ENCODE measurements at regions not wholly inside any gene's neighbourhood (a gene's known extent, or its start where the extent isn't known, plus 50 kb on each side); places are given as distances from the start of the nearest gene placed in this dataset.

DNA sequence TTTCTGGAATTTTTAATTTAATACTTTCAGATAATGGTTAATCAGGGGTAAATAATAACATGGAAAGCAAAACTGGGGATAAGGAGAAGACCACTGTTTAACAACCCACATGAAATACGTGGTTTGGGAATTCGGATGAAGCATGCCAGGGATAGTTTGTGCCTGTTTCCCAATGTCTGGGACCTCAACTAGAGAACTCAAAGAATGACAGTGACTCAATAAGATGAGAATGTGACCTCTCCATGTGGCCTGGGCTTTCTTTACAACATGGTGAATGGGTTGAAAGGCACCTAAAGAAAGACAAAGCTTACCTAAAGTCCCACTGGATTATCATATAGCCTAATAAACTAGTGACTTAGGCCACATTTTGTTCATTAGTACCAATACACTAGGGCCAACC lies 460.3 kb upstream of the LRFN5 start:
- DNase-seq (ENCODE audit: low spot score) = no peak
- in situ Hi-C loops (cut with HindIII; ENCODE audit: low sequenced_read_pairs) = no loop called here

GRCh38 chr14:41144370-41144769 lies 462.3 kb upstream of the LRFN5 start:
- in situ Hi-C loops (cut with HindIII; ENCODE audit: low sequenced_read_pairs) = no loop called here
- DNase-seq (ENCODE audit: low spot score) = no peak

- no peak for DNase-seq (ENCODE audit: low spot score)
- in situ Hi-C loops (cut with HindIII; ENCODE audit: low sequenced_read_pairs) = no loop called here
Observed at GRCh38 chr14:41137741-41138140, 468.9 kb upstream of the LRFN5 start.

DNA sequence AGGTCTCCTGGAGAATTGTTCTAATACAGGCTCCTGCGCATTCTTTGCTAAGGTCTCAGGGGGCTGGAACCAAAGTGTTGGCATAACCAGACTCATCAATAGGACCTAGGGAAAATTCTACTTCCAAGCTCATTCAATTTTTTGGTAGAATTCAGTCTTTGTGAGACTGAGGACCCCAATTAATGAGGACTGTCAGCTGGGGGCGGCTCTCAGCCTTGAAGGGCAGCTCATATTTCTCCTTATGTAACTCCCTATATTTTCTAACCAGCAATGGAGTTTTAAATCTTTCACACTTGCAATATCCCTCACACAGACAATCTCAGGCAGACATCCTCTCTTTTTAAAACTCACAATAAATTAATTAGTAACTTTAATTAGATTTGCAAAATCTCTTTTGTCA lies 476.4 kb upstream of the LRFN5 start:
- DNase-seq (ENCODE audit: low spot score) = no peak
- in situ Hi-C loops (cut with HindIII; ENCODE audit: low sequenced_read_pairs) = no loop called here

GRCh38 chr14:41120402-41120801 lies 486.3 kb upstream of the LRFN5 start:
- in situ Hi-C loops (cut with HindIII; ENCODE audit: low sequenced_read_pairs) = no loop called here
- no peak for DNase-seq (ENCODE audit: low spot score)

DNA sequence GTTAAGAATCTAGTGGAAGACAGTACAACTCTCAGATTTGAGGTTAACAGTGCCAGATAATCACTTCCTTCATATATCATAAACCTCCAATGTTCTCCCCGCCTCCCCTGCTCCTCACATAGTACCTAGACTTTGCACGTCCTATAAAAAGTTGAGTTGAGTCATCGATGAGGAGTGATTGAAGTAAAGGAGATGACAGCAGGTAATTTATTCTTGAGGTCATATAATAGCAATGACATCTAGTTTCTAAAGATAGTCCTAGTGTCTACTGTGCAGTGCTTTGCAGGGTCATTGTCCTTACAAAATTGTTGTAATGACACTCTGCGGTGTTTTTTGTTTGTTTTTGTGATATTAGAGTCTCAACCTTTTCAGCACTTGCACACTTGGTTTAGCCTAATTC lies 510.5 kb upstream of the LRFN5 start:
- DNase-seq (ENCODE audit: low spot score) = no peak
- in situ Hi-C loops (cut with HindIII; ENCODE audit: low sequenced_read_pairs) = no loop called here

- DNase-seq (ENCODE audit: low spot score) = no peak
Observed at GRCh38 chr14:41087056-41087455, 519.6 kb upstream of the LRFN5 start.

DNA sequence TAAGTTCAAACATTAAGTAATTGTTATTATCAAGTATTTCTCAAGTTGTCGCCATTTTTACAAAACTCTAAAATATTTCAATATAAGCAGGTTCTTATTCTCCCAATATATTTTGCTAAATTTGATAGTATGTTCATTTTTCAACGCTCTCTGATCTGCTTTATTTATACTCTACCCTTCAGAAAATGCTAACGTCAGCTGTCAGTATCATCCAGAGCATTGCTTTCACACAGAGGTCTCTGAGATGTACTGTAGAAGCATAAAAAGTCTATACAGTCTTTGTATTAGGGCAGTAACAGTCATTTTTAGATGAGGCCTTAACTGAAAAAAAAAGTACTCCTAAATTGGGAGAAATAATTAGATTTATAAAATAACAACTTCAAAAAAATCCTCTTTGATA lies 533.1 kb upstream of the LRFN5 start:
- DNase-seq (ENCODE audit: low spot score) = no peak
- in situ Hi-C loops (cut with HindIII; ENCODE audit: low sequenced_read_pairs) = no loop called here

More at GRCh38 chr14:41087056-41087455, 519.6 kb upstream of the LRFN5 start:
- in situ Hi-C loops (cut with HindIII; ENCODE audit: low sequenced_read_pairs) = no loop called here

GRCh38 chr14:41072776-41073175 lies 533.9 kb upstream of the LRFN5 start:
- no peak for DNase-seq (ENCODE audit: low spot score)
- in situ Hi-C loops (cut with HindIII; ENCODE audit: low sequenced_read_pairs) = no loop called here

GRCh38 chr14:41071351-41071750 lies 535.3 kb upstream of the LRFN5 start:
- no peak for DNase-seq (ENCODE audit: low spot score)
- in situ Hi-C loops (cut with HindIII; ENCODE audit: low sequenced_read_pairs) = no loop called here

DNA sequence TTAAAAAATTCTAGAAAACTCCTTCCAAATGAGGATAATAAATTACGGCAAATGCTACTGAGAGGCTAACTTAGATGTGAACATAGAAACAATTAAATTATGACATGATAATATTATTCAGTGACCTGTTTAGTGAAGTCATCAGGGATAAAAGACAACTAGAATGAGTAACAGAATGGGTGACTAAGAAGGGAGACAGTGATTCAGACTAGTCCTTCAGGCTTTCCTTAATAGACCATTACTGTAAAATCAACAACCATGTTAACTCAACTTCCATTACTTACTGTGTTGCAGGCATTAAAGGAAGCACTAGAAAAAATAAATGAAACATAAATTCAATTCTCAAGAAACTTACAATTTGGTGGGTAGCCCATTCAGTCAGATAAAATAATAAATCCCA lies 543.9 kb upstream of the LRFN5 start:
- no peak for DNase-seq (ENCODE audit: low spot score)
- in situ Hi-C loops (cut with HindIII; ENCODE audit: low sequenced_read_pairs) = no loop called here

DNA sequence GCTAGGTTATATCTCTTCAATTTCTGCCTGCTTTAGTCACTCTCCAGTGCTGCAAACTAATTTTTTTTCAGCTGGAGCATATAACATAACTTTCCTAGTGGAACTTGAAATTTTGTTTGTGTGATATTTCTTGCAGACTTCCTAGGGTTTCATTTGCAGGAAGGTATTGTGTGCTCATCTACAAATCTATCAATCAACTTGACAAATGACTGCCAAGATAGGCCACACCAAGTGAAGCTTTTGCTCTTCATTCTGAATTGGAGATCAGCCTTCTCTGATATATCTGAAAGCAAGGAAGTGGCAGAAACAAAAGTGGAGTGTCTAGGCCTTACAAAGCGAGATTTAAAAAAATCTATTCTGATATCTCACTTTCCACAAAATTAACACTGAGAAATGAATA lies 551.1 kb upstream of the LRFN5 start:
- DNase-seq (ENCODE audit: low spot score) = no peak
- in situ Hi-C loops (cut with HindIII; ENCODE audit: low sequenced_read_pairs) = no loop called here

DNA sequence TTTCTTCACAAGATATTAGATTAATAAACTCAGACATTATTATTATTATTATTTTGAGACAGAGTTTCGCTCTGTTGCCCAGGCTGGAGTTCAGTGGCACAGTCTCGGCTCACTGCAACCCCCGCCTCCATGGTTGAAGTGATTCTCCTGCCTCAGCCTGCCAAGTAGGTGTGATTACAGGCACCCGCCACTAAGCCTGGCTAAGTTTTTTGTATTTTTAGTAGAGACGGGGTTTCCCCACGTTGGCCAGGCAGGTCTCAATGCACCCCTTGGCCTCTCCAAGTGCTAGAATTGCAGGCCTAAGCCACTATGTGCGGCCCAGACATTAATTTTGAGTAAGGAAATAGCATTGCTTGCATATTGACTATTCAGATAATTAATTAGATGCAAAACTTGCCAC lies 554.9 kb upstream of the LRFN5 start:
- in situ Hi-C loops (cut with HindIII; ENCODE audit: low sequenced_read_pairs) = no loop called here
- no peak for DNase-seq (ENCODE audit: low spot score)

- in situ Hi-C loops (cut with HindIII; ENCODE audit: low sequenced_read_pairs) = no loop called here
- no peak for DNase-seq (ENCODE audit: low spot score)
Observed at GRCh38 chr14:41047763-41048162, 558.9 kb upstream of the LRFN5 start.

GRCh38 chr14:41037388-41037787 lies 569.3 kb upstream of the LRFN5 start:
- DNase-seq (ENCODE audit: low spot score) = no peak
- in situ Hi-C loops (cut with HindIII; ENCODE audit: low sequenced_read_pairs) = no loop called here

DNA sequence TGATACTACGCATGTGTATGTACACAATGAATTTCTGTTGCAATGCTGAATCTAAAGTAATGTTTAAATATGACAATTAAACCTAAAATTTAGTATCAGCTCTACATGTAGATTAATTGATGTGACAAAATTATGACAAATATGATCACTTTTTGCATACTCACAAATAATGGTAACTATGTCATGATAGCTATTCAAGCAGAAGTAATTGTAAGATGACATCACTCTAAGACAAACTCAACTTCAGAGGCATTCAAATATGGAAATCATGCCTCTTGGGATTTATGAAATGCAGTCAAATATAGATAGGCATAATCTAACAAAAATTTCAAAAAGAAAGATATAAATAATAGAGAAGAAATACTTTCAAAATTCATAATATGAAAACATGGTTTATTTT lies 571.7 kb upstream of the LRFN5 start:
- in situ Hi-C loops (cut with HindIII; ENCODE audit: low sequenced_read_pairs) = no loop called here
- no peak for DNase-seq (ENCODE audit: low spot score)

GRCh38 chr14:41022932-41023331 lies 583.7 kb upstream of the LRFN5 start:
- in situ Hi-C loops (cut with HindIII; ENCODE audit: low sequenced_read_pairs) = no loop called here
- DNase-seq (ENCODE audit: low spot score) = no peak

DNA sequence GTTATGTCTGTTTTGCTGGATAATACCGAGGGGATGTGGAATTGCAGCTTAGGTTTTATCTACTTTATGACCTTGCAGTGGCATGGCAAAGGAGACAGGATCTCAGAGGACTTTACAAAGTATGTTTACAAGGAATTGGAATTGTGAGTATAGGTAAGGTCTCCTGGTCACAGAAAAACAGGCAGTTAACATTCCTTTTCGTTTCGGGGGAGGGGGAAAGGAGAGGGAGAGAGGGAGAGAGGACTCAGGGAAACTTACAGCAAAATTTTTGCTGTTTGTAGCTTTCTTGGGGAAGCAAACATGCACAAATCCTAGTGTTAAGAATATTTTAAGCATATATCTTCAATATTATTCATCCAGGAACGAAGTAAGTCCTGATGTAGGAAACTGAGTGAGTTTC lies 590.5 kb upstream of the LRFN5 start:
- in situ Hi-C loops (cut with HindIII; ENCODE audit: low sequenced_read_pairs) = no loop called here
- DNase-seq (ENCODE audit: low spot score) = no peak

DNA sequence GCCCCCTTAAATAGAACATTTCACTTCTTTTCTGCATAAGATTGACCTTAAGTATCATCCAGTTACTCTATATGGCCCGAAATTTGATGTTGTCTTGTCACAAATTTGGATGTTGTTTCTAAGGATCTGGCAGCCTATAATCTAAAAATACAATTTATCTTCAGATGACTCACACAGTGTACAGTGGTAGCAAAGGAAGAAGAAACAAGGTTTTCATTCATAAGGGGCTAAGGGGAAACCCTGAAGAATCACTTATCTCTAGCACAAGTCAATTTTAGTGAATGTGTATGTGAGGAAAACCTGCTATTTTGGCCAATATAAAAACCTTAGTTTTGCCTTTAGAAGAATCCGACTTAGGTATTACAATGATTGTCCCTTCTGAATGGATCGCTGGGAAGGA lies 606.3 kb upstream of the LRFN5 start:
- in situ Hi-C loops (cut with HindIII; ENCODE audit: low sequenced_read_pairs) = no loop called here
- no peak for DNase-seq (ENCODE audit: low spot score)

DNA sequence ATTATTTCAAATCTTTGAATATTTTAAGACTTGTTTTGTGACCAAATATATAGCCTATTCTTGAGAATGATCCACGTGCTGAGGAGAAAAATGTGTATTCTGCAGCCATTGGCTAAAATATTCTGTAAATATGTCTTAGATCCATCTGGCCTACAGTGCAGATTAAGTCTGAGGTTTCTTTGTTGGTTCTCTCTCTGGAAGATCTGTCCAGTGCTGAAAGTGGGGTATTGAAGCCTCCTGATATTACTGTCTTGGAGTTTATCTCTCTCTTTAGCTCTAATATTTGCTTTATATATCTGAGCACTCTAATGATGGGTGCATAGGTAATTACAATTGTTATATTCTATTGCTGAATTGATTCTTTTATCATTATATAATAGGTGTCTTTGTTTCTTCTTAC lies 617.4 kb upstream of the LRFN5 start:
- no peak for DNase-seq (ENCODE audit: low spot score)

DNA sequence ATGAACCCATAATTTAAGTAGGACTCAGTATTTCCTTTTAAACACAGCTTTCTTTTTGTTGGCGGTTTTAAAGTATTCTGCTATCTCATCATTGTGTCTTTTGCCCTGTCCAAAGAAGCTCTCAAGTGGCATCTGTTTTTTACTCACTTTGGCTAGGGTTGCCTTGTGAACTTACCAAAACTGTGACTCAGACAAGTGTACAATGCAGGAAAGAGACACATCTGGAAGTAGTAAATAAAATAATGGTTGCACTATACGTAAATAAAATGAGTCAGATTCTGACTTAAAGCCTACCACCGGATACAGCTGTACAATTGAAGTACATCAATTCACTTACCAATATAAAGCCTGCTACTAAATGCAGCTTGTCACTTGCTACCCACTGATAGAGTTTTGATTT lies 619.2 kb upstream of the LRFN5 start:
- in situ Hi-C loops (cut with HindIII; ENCODE audit: low sequenced_read_pairs) = no loop called here
- DNase-seq (ENCODE audit: low spot score) = no peak

More for the DNA sequence above, 617.4 kb upstream of the LRFN5 start:
- in situ Hi-C loops (cut with HindIII; ENCODE audit: low sequenced_read_pairs) = no loop called here

GRCh38 chr14:40986655-40987054 lies 620.0 kb upstream of the LRFN5 start:
- in situ Hi-C loops (cut with HindIII; ENCODE audit: low sequenced_read_pairs) = no loop called here
- no peak for DNase-seq (ENCODE audit: low spot score)

Data from G401 (cell line).